ENCODE measurements at regions not wholly inside any gene's neighbourhood (a gene's known extent, or its start where the extent isn't known, plus 50 kb on each side); places are given as distances from the start of the nearest gene placed in this dataset.

- Mint-ChIP-seq H3K36me3 (ENCODE audit: low read depth) (no peaks in the 10 kb centered on the region), H3K27me3 (ENCODE audit: low read depth) (no peaks in the 10 kb centered on the region), H3K4me1 (ENCODE audit: low read depth) (no peaks in the 10 kb centered on the region), H3K9me3 (ENCODE audit: low read depth) (peaks cover 7% of the 10 kb centered on the region), H3K4me3 (ENCODE audit: unreplicated experiment) (no peak overlapping the region), H3K27ac (ENCODE audit: unreplicated experiment) (no peak overlapping the region)
- DNase-seq (ENCODE audit: low spot score) = no peak
- TF ChIP-seq, protein P1, sequence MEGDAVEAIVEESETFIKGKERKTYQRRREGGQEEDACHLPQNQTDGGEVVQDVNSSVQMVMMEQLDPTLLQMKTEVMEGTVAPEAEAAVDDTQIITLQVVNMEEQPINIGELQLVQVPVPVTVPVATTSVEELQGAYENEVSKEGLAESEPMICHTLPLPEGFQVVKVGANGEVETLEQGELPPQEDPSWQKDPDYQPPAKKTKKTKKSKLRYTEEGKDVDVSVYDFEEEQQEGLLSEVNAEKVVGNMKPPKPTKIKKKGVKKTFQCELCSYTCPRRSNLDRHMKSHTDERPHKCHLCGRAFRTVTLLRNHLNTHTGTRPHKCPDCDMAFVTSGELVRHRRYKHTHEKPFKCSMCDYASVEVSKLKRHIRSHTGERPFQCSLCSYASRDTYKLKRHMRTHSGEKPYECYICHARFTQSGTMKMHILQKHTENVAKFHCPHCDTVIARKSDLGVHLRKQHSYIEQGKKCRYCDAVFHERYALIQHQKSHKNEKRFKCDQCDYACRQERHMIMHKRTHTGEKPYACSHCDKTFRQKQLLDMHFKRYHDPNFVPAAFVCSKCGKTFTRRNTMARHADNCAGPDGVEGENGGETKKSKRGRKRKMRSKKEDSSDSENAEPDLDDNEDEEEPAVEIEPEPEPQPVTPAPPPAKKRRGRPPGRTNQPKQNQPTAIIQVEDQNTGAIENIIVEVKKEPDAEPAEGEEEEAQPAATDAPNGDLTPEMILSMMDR (IDR thresholded peaks at IDR 0.05) = no peak
Measured at GRCh38 chrX:40209951-40210617, 112.3 kb upstream of the BCOR start.

GRCh38 chrX:40207626-40208025, 109.9 kb upstream of the BCOR start:
- Mint-ChIP-seq H3K27ac (ENCODE audit: unreplicated experiment) (no peak overlapping the region), H3K4me3 (ENCODE audit: unreplicated experiment) (no peak overlapping the region), H3K4me1 (ENCODE audit: low read depth) (no peaks in the 10 kb centered on the region), H3K9me3 (ENCODE audit: low read depth) (no peaks in the 10 kb centered on the region), H3K27me3 (ENCODE audit: low read depth) (no peaks in the 10 kb centered on the region), H3K36me3 (ENCODE audit: low read depth) (no peaks in the 10 kb centered on the region)
- TF ChIP-seq, protein P1 (IDR thresholded peaks at IDR 0.05) = no peak
- DNase-seq (ENCODE audit: low spot score) = no peak

DNA sequence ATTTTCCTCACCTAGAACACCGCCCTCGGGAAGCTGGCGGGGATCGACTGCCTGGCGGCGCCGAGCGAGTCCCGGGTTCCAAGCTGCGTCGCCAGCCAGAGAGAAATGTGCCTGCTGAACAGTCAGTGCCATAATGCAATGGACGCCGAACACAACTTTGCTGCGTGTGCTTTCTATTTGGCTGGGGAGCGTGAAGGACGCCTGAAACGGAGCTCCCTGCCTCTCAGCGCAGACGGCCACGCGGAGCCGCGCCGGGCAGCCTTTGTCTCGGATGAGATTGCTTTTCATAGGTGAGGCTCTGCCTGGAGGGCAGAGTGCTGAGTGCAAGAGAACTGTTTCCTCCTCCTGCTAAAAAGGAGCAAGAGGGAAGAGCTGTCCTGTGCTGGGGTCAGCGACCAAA, 107.7 kb upstream of the BCOR start:
- Mint-ChIP-seq H3K4me1 (ENCODE audit: low read depth) (no peaks in the 10 kb centered on the region), H3K27me3 (ENCODE audit: low read depth) (no peaks in the 10 kb centered on the region), H3K4me3 (ENCODE audit: unreplicated experiment) (no peak overlapping the region), H3K27ac (ENCODE audit: unreplicated experiment) (no peak overlapping the region), H3K36me3 (ENCODE audit: low read depth) (no peaks in the 10 kb centered on the region), H3K9me3 (ENCODE audit: low read depth) (no peaks in the 10 kb centered on the region)
- TF ChIP-seq, protein P1 (IDR thresholded peaks at IDR 0.05) = no peak
- DNase-seq (ENCODE audit: low spot score) = no peak

- TF ChIP-seq, protein P1 (IDR thresholded peaks at IDR 0.05) = no peak
- H3K4me1 Mint-ChIP-seq (ENCODE audit: low read depth) = no peaks in the 10 kb centered on the region
- H3K27ac Mint-ChIP-seq (ENCODE audit: unreplicated experiment) = no peak overlapping the region
- H3K27me3 Mint-ChIP-seq (ENCODE audit: low read depth) = no peaks in the 10 kb centered on the region
- DNase-seq (ENCODE audit: low spot score) = peak; percentile 22
- H3K4me3 Mint-ChIP-seq (ENCODE audit: unreplicated experiment) = no peak overlapping the region
- no peaks in the 10 kb centered on the region for H3K36me3 Mint-ChIP-seq (ENCODE audit: low read depth)
- H3K9me3 Mint-ChIP-seq (ENCODE audit: low read depth) = no peaks in the 10 kb centered on the region
Measured at GRCh38 chrX:40202456-40202855, 104.7 kb upstream of the BCOR start.

DNA sequence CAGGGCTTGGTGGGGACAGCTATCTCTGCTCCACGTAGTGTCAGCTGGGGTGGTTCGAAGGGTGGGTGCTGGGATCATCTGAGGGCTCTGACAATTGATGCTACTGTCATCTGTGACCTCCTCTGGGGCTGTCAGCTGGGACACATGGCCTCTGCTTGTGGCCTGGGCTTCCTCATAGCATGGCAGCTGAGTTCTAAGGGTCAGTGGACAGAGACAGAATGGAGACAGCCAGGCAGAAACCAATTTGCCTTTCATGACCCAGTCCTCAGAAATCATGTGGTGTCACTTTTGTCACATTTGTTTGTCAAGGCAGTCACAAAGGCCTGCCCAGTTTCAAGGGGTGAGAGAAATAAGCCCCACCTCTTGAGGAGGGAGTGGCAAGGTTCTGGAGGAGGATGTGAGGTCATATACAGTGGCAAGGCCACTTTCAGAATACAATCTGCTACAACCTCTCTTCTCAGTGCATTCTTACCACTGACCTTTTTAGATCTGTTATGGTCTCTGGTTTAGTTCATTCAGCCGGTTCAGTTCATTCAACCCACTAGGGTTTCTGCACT, 103.6 kb upstream of the BCOR start:
- TF ChIP-seq, protein P1 (IDR thresholded peaks at IDR 0.05) = no peak
- H3K36me3 Mint-ChIP-seq (ENCODE audit: low read depth) = no peaks in the 10 kb centered on the region
- DNase-seq (ENCODE audit: low spot score) = peak; percentile 26
- no peak overlapping the region for H3K4me3 Mint-ChIP-seq (ENCODE audit: unreplicated experiment)
- no peaks in the 10 kb centered on the region for H3K4me1 Mint-ChIP-seq (ENCODE audit: low read depth)
- H3K27me3 Mint-ChIP-seq (ENCODE audit: low read depth) = no peaks in the 10 kb centered on the region
- H3K9me3 Mint-ChIP-seq (ENCODE audit: low read depth) = no peaks in the 10 kb centered on the region
- no peak overlapping the region for H3K27ac Mint-ChIP-seq (ENCODE audit: unreplicated experiment)
